Hepatic stellate cell (primary cell): ENCODE measurements at regions not wholly inside any gene's neighbourhood (a gene's known extent, or its start where the extent isn't known, plus 50 kb on each side); places are given as distances from the start of the nearest gene placed in this dataset.

Experiments
- DNase-seq: peaks from one replicate; pipeline ENCODE4 v3.0.0; 2011; ENCODE audit warnings: low spot score

- no peak for DNase-seq
Measured at GRCh38 chr13:71082631-71083030, 784.4 kb downstream of the DACH1 start.

GRCh38 chr13:71079638-71080037 is 787.4 kb downstream of the DACH1 start:
- DNase-seq: no peak

DNA sequence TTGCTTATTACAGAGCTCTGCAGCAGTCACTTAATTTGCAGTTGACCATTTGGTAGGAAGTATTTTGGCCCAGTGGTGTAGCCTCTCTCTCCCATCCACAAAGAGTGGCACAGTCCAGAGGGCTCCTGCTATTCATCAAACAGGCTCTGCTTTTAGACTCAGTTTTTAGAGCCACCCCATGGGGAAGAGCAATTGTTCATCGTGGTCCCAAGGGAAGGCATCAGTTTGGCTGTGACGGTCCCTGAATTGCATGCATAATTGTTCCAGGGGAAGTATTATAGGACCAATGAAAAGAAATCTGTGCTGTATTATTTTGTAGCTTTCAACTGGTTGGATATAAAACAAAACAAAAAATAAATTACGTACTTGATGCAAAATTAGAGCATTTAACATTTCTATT is 799.0 kb downstream of the DACH1 start:
- no peak for DNase-seq

GRCh38 chr13:71067165-71067815 is 799.7 kb downstream of the DACH1 start:
- no peak for DNase-seq

- DNase-seq: no peak
Measured at GRCh38 chr13:71056581-71056980, 810.4 kb downstream of the DACH1 start.

DNA sequence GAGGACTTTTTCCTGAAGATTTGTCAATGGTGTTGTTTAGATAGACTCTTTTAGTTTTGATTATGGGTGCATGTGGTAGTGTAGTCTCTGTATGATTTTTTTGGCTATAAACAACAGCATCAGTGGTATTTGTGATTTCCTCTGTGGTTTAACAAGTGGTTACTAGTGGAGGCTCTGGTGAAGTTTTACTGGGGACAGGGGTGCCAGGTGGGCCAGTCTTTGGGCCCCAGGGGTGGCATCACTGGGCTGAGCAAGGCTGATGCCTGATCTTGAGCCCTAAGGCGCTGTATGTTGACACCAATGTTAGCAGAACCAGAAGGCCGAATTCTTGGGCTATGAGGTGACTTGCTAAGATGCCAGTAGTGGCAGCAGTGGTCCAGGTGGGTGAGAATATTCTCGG is 811.4 kb downstream of the DACH1 start:
- DNase-seq: no peak

GRCh38 chr13:71055047-71055446 is 812.0 kb downstream of the DACH1 start:
- no peak for DNase-seq

- no peak for DNase-seq
Measured at GRCh38 chr13:71054358-71054757, 812.6 kb downstream of the DACH1 start.

GRCh38 chr13:71051573-71051972 is 815.4 kb downstream of the DACH1 start:
- DNase-seq: no peak

DNA sequence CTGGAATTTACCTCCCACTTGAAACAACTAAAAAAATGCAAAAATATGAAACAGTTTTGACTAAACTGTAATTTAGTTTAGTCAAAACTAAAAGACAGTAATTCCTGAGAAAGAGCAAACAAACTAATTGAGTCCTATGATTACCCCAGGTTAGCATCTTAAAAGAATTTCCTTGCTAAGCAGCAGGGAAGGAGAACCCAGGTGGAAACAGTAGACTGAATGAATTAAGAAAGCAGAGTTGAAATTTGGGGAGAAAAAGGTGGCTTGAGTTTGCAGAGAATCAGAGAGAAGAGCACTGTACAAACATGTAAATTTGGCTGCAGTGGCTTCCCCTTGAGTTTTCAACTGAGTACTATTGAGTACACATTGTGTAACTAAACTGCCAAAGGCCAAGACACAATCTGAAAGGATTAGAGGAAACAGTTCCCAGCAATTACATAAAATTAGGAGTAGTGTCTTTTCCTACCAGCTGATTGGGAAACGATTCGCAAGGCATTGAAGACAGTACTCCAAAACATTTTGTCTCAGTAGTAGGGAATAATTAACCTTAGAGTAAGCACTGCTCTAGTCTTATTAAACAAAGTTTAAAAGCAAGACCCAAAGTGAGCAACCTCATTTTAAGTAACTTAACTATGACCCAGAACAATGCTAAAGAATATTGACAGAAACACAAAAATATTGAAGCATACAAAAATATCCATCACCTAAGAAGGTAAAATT is 820.5 kb downstream of the DACH1 start:
- DNase-seq: no peak

DNA sequence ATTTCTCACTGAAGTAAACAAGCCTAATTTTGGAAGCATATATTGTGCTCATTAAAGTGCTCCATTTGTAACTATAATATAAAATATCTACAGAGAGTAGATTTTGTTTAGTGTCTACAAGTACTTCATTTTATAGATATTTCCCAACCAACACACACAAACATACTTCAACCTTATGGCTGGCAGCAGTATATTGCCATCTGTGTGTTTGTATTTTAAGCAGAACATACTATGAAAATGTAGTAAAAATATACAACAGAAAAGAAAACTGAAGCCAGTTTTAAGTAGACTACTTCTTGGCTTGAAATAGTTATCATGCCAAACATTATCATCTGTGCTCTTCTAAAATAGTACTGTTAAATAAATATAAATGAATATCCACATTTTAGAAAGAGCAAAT is 821.9 kb downstream of the DACH1 start:
- no peak for DNase-seq

DNA sequence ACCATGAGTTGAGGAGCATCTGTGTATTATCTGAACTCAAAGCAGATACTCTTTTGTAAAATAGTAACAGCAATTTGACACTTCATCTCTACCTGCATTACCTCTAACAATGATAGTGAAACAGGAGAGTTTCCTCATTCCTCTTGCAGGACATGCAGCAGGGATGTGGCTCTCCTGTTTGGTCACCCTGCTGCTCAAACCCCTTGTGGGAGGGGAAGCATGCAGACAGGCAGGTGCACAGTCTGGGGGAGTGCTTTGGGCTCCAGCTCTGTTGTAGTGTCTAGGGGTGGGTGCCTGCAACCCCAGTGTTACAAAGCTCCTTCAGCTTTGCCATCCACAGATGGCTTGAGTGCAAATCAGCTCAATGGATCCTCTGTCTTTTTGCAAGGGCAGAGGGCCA is 827.6 kb downstream of the DACH1 start:
- no peak for DNase-seq

DNA sequence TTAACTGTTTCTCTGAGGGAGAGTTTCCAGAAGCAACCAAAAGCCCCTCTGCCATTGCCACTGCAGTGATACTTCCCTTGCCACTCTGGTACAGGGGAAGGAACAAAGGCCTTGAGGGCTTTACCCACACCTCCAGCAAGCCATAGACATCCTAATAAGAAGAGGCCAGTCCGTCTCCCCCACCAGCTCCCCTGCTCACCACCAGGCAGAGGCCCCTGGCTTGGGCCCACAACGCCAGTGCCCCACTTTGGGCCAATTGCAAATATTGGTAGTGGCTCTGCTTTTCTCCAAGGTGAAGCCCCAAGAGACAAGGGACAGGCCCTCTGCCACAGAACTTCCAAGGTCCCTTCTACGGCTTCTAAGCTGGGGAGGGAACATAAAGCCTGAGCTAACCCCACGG is 833.0 kb downstream of the DACH1 start:
- DNase-seq: no peak

GRCh38 chr13:71033026-71033425 is 834.0 kb downstream of the DACH1 start:
- DNase-seq: no peak

- DNase-seq: no peak
Measured at GRCh38 chr13:71030784-71031183, 836.2 kb downstream of the DACH1 start.

DNA sequence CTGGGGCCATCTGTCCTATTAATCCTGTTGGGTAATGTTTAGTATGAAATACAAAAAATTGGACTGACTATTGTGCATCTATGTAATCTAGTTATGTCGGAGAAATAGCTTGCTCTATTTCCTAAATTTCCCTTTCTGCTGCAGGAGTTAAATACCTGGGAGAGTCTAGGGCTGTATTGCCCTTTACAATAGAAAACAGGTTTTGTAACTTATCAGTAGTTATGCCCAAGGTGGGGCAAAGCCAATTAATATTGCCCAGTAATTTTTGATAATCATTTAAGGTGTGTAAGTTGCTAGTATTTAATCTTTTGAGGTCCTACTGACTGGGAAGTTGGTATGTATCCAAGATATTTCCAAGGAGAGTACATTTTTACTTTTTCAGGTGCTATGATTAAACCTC is 838.1 kb downstream of the DACH1 start:
- no peak for DNase-seq

DNA sequence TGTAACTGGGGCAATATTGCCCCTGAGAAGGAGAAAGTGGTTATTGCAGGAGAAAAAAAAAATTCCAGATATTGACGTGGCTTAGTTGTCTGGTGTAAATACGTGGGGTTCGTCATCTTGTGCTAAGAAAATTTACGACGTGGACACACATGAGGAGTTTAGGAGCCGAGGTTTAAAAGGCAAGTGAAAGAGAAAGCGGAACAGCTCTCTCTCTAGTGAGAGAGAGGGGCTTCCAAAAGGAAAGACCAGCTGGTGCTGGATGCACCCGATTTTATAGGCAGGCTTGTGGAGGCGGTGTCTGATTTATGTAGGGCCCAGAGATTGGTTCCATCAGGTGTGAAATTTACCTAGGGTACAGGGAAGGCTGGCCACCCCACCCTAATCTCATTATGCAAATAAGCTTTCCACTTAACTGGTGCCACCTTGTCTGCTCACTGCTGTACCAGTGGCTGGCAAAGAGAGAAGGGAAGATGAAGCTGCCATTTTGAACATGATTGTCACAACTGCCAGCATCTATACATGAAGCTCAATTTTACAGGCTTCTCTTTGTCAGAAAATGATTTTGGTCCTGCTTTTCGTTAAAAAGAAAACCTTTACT is 845.1 kb downstream of the DACH1 start:
- no peak for DNase-seq

DNA sequence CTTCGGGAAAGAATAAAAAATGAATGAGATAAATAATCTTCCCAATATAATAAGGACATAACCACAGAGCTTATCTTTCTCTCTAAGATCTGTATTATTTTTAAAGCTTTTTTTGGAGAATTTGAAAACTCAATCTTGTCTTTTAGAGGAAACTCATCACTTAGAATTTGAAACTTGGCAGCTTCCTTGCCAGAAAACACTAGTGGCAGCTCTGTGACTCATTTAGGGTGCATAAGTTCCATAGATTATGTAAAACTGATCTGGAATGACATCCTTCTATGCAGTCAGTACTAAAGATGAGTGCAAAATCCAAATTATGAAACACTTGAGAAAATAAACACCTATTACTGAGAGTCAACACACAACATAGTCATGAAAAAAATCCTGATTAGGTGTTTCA is 848.0 kb downstream of the DACH1 start:
- no peak for DNase-seq

DNA sequence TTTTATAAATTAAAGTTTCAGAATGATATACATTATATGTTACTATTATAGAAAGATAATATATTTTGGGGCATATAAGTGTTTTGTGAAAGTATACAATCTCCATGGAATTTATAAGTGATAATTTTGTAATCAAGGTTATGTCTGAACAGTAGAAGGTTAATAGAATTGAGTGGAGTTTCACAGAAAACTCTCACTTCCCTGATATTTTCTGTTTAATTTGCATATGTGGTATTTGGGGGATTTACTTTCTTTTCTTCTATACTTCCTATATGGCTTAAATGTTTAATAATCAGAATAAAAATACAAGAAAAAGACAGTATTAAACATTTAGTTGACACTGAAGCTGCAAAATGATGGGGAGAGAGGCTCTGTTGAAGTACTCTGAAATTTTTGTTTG is 848.5 kb downstream of the DACH1 start:
- no peak for DNase-seq

- no peak for DNase-seq
Measured at GRCh38 chr13:71017607-71018006, 849.4 kb downstream of the DACH1 start.

GRCh38 chr13:71015516-71015915 is 851.5 kb downstream of the DACH1 start:
- no peak for DNase-seq

GRCh38 chr13:71015021-71015420 is 852.0 kb downstream of the DACH1 start:
- no peak for DNase-seq

GRCh38 chr13:71005919-71006318 is 861.1 kb downstream of the DACH1 start:
- no peak for DNase-seq

- DNase-seq: no peak
Measured at GRCh38 chr13:70995338-70995737, 871.7 kb downstream of the DACH1 start.
